Right lung (tissue), 2 donors: ENCODE measurements at regions not wholly inside any gene's neighbourhood (a gene's known extent, or its start where the extent isn't known, plus 50 kb on each side); places are given as distances from the start of the nearest gene placed in this dataset.
"Not testable (repeated sequence)": the region's sequence is repeated elsewhere in the genome, so short reads cannot be mapped to it uniquely, and the experiment has no call there.

Experiments
- DNase-seq, 2 donors: peaks; one replicate each; pipeline ENCODE4 v3.0.0-alpha.2; 2013

DNA sequence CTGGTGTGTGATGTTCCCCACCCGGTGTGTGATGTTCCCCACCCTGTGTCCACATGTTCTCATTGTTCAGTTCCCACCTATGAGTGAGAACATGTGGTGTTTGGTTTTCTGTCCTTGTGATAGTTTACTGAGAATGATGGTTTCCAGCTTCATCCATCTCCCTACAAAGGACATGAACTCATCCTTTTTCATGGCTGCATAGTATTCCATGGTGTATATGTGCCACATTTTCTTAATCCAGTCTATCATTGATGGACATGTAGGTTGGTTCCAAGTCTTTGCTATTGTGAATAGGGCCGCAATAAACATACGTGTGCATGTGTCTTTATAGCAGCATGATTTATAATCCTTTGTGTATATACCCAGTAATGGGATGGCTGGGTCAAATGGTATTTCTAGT is 201.5 kb upstream of the IRAK1BP1 start:
- not testable (repeated sequence) for DNase-seq

DNA sequence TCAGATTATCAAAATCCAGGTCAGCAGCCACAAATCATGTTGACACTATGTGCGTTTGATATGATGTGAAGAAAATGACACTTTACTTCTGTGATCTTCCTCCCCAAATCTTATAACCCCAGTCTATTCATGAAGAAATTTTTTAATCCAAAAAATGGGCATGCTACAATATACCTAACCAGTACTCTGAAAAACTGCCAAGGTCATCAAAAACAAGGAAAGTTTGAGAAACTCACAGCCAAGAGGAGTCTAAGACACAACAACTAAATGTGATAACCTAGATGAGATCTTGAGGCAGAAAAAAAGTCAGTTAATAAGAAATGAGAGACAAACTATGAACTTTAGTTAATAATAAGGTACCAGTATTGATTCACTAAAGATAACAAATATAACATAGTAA is 200.6 kb upstream of the IRAK1BP1 start:
- no peak for DNase-seq

DNA sequence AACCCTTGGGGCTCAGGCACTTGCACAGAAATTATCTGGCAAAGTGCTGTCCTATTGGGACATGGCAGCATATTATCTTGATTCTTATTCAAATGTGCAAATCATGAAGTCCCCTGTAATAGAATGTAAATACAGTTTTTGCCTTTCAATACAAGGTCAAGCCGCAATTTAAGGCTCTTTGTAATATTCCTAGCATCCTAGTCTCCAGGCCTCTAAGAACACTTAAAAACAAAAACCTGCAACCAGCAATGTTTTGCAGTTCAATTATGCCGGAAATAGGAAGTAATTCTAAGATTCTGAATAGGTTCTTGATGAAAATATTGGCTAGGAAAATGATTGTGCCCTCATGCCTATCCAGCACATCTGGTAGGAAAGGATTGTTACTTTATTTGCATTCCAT is 197.2 kb upstream of the IRAK1BP1 start:
- no peak for DNase-seq

DNA sequence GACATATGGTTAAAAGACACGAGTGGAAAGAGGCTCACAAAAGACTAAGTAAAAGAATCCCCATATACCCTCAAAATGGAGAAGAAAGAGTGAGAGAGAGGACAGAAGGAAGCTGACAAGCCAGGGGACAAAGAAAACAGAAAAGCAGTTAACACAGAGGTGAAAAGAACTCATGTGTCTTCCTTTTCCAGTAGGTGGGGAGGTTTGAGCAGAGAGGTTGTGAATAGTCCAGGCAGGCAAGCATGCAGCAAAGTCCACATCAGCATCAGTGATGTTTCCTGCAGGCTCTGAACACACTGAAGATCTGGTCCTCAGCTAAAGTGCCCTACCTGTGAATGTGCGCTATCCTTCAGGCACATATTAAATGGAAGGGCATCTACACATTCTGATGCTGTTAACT is 196.5 kb upstream of the IRAK1BP1 start:
- DNase-seq = no peak

DNA sequence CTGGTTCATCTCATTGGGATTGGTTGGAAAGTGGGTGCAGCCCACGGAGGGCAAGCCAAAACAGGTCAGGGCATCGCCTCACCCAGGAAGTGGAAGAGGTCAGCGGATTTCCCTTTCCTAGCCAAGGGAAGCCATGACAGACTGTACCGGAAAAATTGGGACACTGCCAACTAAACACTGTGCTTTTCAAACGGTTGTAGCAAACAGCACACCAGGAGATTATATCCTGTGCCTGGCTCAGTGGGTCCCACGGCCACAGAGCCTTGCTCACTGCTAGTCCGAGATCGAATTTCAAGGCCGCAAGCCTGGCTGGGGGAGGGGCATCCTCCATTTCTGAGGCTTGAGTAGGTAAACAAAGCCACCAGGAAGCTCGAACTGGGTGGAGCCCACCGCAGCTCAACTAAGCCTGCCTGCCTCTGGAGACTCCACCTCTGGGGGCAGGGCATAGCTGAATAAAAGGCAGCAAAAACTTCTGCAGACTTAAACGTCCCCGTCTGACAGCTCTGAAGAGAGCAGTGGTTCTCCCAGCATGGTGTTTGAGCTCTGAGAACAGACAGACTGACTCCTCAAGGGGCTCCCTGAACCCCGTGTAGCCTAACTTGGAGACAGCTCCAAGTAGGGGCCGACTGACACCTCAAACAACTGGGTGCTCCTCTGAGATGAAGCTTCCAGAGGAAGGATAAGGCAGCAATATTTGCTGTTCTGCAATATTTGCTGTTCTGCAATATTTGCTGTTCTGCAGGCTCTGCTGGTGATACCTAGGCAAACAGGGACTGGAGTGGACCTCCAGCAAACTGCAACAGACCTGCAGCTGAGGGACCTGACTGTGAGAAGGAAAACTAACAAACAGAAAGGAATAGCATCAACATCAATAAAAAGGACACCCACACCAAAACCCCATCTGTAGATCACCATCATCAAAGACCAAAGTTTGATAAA is 191.0 kb upstream of the IRAK1BP1 start:
- DNase-seq = not testable (repeated sequence)

DNA sequence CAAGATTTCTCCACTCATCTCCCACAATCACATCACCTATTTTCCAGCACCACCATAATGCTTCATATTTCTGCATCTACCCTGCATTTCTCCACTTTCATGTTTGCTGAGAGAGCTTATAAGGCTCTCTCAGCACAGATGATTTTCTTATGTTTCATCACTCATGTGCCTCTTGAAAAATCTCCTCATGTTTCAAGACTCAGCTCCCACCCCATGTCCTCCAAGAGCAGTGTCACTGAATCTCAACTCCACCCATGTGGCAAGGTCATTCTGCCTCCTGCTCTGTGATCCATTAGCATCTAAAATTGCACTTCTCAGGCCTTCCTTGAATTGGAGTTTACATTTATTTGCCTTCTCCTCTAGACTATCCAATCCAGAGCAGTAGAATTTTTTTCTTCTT is 178.7 kb upstream of the IRAK1BP1 start:
- no peak for DNase-seq

DNA sequence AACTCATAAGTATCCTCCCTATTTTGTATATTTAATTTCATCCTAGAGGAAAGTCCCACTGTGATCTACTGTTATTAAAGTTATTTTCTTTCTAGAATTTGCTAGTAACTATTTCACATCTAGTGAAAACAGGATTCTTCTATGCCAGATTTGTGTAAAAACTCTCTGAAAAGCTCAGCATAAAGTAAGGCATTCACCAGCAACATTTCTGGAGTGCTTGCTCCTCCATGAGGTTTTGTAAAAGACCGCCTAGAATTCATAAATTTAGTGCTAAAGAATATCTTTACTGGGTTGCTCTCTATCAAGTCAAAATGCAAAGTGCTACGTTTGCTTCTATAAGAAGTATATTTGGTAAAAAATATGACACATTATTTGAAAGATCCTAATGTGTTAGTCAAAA is 173.5 kb upstream of the IRAK1BP1 start:
- no peak for DNase-seq

DNA sequence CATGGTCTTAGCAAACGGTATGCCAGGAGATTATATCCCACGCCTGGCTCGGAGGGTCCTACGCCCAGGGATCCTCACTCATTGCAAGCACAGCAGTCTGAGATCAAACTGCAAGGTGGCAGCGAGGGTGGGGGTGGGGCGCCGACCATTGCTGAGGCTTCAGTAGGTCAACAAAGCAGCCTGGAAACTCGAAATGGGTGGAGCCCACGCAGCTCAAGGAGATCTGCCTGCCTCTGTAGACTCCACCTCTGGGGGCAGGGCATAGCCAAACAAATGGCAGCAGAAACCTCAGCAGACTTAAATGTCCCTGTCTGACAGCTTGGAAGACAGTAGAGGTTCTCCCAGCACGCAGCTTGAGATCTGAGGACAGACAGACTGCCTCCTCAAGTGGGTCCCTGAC is 172.7 kb upstream of the IRAK1BP1 start:
- DNase-seq = not testable (repeated sequence)

DNA sequence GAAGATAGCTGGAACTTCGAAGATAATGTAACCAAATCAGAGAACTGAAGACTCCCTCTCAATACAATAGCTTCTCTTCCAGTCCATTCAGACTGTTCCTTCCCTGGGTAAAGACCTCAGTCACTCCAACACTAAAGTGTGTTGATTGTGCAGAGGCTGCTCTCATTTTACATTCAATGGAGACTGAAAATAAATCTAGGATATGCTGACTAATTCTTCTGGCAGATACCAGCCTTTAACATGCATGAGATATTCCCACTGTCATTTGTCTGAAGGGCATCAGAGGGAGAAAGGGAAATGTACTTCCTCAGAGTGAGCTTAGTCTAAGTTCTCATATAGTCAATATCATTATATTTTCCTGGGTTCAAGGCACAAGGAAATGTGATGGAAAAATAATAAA is 166.4 kb upstream of the IRAK1BP1 start:
- no peak for DNase-seq

DNA sequence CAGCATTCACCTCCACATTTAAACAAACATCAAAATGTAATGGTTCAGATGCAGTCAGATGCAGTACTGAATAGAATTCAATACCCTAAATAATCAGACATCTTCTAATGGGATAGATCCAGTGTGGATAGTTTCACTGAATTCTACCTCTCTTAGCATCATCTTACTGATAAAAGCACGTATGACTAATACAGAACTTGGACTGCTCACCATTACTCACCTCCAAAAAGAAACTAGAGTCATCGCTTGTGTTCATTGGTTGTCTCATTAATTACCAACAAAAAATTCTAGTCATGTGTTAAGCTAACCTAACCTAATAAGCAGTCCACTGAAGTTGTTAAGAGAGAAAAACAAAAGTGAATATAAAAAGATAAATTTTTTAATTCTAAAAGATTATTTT is 165.9 kb upstream of the IRAK1BP1 start:
- DNase-seq = no peak

DNA sequence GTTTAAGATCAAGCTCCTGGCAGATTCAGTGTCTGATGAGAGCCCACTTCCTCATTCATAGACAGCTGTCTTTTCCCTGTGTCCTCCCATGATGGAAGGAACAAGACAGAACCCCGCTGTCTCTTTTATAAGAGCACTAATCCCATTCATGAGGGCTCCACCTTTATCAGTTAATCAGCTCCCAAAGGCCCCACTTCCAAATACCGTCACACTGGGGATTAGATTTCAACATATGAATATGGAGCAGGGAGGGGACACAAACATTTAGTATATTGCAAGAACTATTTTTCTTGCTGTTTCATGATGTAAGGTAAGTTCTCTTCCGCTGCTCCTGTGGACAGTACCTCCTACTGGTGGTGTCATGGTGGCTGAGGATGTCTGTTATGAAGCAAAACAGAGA is 158.3 kb upstream of the IRAK1BP1 start:
- DNase-seq = no peak

DNA sequence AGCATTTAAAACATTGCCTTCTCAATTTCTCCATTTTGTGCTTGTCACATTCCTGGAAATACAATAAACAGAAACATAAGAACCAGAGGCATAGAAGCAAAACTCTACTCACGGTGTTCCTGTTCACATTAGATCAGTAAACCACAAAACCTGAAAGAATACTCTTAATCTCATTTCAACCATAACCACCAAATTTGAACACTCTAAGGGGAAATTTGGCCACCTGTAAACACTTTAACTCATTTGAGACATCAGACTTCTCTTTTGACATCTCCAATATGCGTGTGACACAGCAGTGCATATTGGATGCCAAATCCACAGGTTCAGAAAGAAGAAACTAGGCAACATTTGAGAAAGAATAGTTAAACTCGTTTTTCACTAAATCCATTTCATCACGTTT is 153.8 kb upstream of the IRAK1BP1 start:
- no peak for DNase-seq

DNA sequence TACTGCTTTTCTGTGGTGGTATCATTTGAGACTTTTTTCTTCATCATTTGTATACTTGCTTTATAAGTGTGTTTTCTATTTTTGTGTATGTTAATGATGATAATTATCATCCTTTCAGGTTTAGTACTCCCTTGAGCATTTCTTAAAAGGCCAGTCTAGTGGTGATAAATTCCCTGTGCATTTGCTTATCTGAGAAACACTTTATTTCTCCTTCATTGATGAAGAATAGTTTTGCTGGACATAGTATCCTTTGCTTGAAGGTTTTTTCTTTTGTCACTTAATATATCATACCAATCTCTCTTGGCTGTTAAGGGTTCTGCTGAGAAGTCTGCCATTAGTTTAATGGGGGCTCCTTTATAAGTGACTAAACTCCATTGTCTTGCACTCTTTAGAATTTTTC is 123.2 kb upstream of the IRAK1BP1 start:
- DNase-seq = no peak

DNA sequence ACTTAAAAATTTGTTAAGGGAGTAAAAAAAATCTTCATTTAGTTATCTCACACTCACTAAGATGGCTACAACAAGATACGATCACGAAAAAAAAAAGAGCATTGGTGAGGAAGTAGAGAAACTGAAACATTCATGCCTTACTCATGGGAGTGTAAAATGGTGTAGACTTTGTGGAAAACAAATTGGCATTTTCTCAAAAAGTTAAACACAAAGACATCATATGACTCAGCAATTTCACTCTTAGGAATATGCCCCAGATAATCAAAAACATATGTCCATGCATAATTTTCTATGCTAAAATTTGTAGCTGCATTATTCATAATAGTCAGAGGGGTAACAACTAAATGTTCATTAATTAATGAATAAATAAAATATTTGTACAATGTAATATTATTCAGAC is 120.9 kb upstream of the IRAK1BP1 start:
- DNase-seq = no peak

DNA sequence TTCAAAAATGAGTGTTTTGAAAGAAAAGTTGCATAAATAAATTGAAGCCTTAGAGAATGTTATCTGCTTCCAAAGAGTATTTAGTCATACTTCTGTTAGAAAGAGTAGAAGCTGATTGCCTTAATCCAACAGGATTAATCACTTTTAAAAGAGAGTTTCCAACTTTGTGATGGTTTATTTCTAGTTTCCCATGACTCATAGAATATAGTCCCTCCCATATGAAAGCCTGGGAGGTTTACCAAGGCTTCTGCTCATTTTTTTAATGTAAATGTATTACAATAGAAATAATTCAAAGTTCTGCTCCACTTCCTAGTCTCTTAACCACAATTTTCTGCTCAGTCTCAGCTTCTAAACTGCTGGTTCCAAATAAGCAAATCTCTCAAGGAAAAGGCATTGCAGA is 118.0 kb upstream of the IRAK1BP1 start:
- no peak for DNase-seq

DNA sequence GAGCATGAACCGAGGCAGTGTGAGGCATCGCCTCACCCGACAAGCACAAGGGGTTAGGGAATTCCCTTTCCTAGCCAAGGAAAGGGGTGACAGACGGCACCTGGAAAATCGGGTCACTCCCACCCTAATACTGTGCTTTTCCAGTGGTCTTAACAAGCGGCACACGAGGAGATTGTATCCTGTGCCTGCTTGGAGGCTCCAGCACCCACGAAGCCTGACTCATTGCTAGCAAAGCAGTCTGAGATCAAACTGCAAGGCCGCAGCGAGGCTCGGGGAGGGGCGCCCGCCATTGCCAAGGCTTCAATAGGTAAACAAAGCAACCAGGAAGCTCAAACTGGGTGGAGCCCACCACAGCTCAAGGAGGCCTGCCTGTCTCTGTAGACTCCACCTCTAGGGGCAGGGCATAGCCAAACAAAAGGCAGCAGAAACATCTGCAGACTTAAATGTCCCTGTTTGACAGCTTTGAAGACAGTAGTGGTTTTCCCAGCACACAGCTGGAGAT is 109.0 kb upstream of the IRAK1BP1 start:
- DNase-seq = not testable (repeated sequence)

DNA sequence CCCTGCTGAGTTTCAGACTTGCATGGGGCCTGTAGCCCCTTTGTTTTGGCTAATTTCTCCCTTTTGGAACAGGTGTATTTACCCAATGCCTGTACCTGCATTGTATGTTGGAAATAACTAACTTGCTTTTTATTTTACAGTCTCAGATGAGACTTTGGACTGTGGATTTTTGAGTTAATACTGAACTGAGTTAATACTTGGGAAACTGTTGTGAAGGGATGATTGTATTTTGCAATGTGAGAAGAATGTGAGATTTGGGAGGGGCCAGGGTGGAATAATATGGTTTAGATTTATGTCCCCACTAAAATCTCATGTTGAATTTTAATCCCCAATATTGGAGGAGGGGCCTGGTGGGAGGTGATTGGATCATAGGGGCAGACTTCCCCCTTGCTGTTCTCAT is 99.1 kb upstream of the IRAK1BP1 start:
- DNase-seq = no peak

DNA sequence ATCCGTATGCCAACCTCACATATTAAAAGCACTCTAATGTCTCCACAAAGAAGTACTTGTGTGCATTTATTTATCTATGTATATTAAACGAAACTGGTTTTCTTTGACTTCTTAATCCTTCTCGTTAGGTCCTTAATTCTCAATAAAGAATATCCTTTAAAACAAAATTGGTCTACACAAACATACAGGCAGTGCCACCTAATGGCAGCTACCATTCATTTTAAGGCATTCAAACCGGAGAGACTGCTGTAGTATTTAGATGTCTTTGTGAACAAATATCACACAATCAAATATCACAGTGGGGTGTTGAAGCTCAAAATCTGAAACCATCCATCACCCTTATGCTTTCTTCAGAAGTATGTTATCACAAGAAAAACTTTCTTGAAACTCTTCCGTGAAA is 96.6 kb upstream of the IRAK1BP1 start:
- no peak for DNase-seq

DNA sequence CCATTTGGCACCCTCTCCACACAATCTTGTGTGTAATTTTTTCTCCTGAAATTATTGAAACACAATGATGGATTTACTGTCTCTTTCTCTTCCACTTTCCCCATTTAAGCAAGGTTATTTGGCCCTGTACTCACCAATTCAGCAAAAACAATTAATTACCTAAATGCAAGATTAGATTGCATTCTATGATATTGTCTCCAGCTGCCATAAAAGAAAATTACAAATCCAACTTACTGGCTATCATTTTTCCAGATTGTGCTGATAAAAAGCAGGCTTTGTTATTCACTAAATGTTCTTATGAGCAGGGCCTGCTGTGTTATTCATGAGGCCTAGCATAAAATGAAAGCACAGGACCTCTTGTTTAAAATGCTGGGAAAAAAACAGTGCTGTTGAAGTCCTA is 95.8 kb upstream of the IRAK1BP1 start:
- no peak for DNase-seq

DNA sequence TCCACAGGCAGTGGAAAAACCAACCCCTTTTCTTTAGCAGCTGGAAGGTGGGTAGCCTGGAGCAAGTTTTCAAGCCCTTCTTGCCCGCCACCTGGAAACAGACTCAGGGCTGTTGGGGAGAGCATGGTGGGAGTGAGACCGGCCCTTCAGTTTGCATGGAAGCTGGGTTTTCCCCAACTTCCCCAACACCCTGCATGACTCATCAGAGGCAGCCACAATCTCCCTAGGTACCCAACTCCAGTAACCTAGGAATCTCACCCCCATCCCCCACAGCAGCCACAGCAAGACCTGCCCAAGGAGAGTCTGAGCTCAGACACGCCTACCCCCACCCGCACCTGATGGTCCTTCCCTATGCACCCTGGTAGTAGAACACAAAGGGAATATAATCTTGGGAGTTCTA is 86.3 kb upstream of the IRAK1BP1 start:
- no peak for DNase-seq

DNA sequence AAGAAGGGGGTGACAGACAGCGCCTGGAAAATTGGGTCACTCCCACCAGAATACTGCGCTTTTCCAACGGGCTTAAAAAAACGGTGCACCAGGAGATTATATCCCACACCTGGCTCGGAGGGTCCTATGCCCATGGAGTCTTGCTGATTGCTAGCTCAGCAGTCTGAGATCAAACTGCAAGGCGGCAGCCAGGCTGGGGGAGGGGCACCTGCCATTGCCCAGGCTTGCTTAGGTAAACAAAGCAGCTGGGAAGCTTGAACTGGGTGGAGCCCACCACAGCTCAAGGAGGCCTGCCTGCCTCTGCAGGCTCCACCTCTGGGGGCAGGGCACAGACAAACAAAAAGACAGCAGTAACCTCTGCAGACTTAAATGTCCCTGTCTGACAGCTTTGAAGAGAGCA is 84.0 kb upstream of the IRAK1BP1 start:
- not testable (repeated sequence) for DNase-seq

DNA sequence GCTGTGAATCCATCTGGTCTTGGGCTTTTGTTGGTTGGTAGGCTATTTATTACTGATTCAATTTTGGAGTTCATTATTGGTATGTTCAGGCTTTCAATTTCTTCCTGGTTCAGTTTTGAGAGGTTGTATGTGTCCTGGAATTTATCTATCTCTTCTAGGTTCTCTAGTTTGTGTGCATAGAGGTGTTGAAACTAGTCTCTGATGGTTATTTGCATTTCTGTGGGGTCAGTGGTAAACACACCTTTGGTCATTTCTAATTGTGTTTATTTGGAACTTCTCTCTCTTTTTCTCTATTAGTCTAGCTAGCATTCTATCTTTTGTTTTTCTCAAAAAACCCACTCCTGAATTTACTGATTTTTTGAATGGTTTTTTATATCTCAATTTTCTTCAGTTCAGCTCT is 70.1 kb upstream of the IRAK1BP1 start:
- DNase-seq = no peak

DNA sequence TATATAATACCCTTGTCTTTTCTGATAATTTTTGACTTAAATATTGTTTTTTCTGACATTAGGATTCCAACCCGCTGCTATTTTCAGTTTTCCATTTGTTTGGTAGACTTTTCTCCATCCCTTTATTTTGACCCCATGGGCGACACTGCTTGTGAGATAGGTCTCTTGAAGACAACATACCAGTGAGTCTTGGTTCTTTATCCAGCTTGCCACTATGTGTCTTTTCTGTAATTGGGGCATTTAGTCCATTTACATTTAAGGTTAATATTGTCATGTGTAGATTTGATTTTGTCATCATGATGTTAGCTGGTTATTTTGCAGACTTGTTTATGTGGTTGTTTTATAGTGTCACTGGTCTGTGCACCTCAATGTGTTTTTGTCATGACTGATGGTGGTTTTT is 67.7 kb upstream of the IRAK1BP1 start:
- no peak for DNase-seq

DNA sequence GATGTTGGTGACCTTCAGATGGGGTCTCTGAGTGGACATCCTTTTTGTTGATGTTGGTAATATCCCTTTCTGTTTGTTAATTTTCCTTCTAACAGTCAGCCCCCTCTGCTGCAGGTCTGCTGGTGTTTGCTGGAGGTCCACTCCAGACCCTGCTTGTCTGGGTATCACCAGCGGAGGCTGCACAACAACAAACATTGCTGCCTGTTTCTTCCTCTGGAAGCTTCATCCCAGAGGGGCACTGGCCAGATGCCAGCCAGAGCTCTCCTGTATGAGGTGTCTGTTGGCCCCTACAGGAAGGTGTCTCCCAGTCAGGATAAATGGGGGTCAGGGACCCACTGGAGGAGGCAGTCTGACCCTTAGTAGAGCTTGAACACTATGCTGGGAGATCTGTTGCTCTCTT is 60.6 kb upstream of the IRAK1BP1 start:
- not testable (repeated sequence) for DNase-seq
